22Rv1 (cell line): ENCODE measurements at regions not wholly inside any gene's neighbourhood (a gene's known extent, or its start where the extent isn't known, plus 50 kb on each side); places are given as distances from the start of the nearest gene placed in this dataset.

Source experiments
- H3K27ac ChIP-seq: fragments of 450-650 bp; 2 replicates; pipeline ENCODE4 v1.5.1; 2017
- ZFX ChIP-seq: fragments of 450-650 bp; IDR thresholded peaks from 2 replicates; pipeline ENCODE4 v1.6.1; 2017; ENCODE audit warnings: antibody characterized with exemption, borderline replicate concordance
- TF ChIP-seq, protein P1 (sequence below): fragments of 450-650 bp; IDR thresholded peaks from 2 replicates; pipeline ENCODE4 v1.5.1; 2017; ENCODE audit warnings: mild to moderate bottlenecking

DNA sequence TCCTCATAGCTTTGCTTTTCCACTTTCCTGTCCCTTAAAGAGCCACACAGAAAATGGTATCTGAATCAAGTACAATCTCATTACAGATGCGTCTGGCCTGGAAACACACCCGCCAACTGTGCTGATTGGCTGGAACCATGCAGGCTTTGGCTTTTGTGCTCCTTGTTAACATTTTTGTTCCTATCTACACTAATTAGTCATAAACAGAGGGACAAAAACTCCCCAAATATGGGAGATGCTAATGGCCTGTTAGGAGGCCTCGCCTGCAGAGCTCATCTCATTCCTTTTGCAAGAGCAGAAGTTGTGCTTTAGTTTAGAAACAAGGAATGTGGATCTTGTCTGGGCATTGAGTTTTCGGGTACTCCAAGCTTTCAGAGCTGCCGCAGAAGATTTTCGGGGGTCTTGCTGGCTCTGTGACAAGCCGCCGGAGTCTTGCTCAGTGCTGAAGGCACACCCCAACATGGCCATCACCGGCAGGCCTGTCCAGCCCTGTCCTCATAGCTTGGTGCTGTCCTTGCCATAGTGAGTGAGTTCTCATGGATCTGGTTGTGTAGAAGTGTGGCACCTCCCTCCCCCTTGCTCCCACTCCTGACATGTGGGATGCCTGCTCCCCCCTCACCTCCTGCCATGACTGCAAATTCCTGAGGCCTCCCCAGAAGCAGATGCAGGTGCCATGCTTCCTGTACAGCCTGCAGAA, 69.8 kb downstream of the METRNL start:
- no peak overlapping the region for H3K27ac ChIP-seq
- TF ChIP-seq, protein P1, sequence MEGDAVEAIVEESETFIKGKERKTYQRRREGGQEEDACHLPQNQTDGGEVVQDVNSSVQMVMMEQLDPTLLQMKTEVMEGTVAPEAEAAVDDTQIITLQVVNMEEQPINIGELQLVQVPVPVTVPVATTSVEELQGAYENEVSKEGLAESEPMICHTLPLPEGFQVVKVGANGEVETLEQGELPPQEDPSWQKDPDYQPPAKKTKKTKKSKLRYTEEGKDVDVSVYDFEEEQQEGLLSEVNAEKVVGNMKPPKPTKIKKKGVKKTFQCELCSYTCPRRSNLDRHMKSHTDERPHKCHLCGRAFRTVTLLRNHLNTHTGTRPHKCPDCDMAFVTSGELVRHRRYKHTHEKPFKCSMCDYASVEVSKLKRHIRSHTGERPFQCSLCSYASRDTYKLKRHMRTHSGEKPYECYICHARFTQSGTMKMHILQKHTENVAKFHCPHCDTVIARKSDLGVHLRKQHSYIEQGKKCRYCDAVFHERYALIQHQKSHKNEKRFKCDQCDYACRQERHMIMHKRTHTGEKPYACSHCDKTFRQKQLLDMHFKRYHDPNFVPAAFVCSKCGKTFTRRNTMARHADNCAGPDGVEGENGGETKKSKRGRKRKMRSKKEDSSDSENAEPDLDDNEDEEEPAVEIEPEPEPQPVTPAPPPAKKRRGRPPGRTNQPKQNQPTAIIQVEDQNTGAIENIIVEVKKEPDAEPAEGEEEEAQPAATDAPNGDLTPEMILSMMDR: no peak
- TF ChIP-seq ZFX: no peak

DNA sequence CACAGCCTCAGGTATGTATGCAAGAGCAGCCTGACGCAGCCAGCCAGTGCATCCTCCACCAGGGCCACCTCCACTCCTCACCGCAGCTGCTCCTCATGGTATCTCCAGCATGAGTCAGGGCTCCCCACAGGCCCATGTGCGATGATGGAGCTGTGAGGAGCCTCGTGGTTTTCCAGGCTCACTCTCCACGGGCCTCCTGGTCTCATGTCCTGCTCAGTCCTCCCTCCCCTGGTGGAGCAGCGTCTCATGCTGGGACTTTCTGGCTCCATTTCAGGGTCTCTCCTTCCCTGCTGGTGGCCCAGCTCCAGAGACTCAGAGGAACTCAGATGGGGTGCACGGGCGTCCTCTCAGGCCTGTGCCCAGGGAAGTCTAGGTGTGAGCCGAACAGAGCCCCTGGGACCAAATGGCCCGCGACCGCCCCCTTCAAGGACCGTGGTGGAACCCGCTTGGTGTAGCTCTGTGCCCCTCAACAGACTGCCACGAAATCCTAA, 70.4 kb downstream of the METRNL start:
- TF ChIP-seq ZFX: no peak

GRCh38 chr17:83150369-83151055, 71.1 kb downstream of the METRNL start:
- TF ChIP-seq, protein P1: no peak
- no peak for TF ChIP-seq ZFX
- H3K27ac ChIP-seq: no peak overlapping the region

More for the DNA sequence above, 70.4 kb downstream of the METRNL start:
- no peak overlapping the region for H3K27ac ChIP-seq

GRCh38 chr17:83151056-83151441, 71.6 kb downstream of the METRNL start:
- H3K27ac ChIP-seq: no peak overlapping the region
- TF ChIP-seq ZFX: no peak
- TF ChIP-seq, protein P1: no peak

DNA sequence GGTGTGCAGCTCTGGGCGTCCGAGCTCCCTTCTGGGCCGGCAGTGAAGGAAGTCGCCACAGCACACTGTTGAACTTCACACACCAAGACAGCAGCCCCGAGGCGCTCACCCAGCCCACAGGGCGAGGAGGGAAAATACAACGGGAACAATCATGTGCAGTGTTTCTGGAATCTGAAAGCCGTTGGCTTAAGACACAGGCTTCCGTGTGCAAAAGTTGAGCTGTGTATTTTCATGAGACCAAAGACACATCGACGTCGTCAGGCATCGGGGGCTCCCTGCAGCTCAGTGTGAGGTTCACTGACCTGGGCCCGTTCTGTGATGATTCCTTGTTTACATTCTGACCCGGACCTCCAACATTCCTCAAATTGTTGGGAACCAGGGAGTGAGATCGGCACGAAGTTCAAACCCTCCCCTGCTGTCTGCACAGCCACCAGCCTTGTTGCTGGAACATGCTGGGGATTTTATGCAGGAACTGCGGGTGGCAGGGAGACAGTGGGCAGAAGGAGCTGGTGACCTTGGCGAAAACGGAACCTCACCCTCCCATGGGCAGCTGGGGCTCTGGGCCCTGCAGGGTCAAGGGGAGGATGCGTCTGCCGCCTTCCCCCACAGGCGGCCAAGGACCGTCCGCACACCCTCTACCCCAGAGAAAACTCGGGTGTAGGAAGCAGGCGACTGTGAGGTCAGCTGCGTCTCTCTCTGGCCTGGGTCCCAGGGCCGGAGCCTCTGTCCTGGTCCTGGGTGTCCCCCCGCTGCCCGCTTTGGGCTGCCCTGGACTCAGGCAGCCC, 72.2 kb downstream of the METRNL start:
- TF ChIP-seq ZFX: no peak
- TF ChIP-seq, protein P1: no peak
- no peak overlapping the region for H3K27ac ChIP-seq

GRCh38 chr17:83152227-83152744, 72.9 kb downstream of the METRNL start:
- TF ChIP-seq, protein P1: no peak
- H3K27ac ChIP-seq: no peak overlapping the region

GRCh38 chr17:83152745-83153611, 73.6 kb downstream of the METRNL start:
- no peak for TF ChIP-seq ZFX
- TF ChIP-seq, protein P1: no peak
- H3K27ac ChIP-seq: no peak overlapping the region
